WTC11 (cell line): ENCODE measurements at regions not wholly inside any gene's neighbourhood (a gene's known extent, or its start where the extent isn't known, plus 50 kb on each side); places are given as distances from the start of the nearest gene placed in this dataset.
A peak's percentile ranks its signal among the peaks of the same experiment; 100 is the strongest.

Experiments used
- ATAC-seq: fragments of 200-7000 bp; cut with Tn5 transposase; 2 replicates; pipeline ENCODE4 v1.10.0; 2021; ENCODE audit warnings: mild to moderate bottlenecking, moderate library complexity
- CTCF ChIA-PET: fragments of 300-600 bp; sonication (Branson Sonifier 250); formaldehyde crosslinking; loops from one replicate; lab custom pipeline; 2021; ENCODE audit warnings: antibody characterized with exemption; lab: Charles Lee
- POLR2A ChIA-PET: fragments of 350-600 bp; sonication (Branson Sonifier 250); formaldehyde crosslinking; loops from one replicate; lab custom pipeline; 2021; ENCODE audit warnings: antibody characterized with exemption; lab: Charles Lee
- DNase-seq: peaks from one replicate; pipeline ENCODE4 v3.0.0; 2021; ENCODE audit warnings: low spot score
- H3K27ac Mint-ChIP-seq: 2 replicates; pipeline ENCODE4 v1.8.0; 2021; ENCODE audit warnings: mixed read lengths
- H3K27me3 Mint-ChIP-seq: 2 replicates; pipeline ENCODE4 v1.8.0; 2021; ENCODE audit warnings: low read depth, mild to moderate bottlenecking, moderate library complexity, mixed read lengths
- H3K36me3 Mint-ChIP-seq: 2 replicates; pipeline ENCODE4 v1.8.0; 2021; ENCODE audit warnings: mixed read lengths
- H3K4me1 Mint-ChIP-seq: 2 replicates; pipeline ENCODE4 v1.8.0; 2022; ENCODE audit warnings: mixed read lengths
- H3K4me3 Mint-ChIP-seq: 2 replicates; pipeline ENCODE4 v1.8.0; 2021; ENCODE audit warnings: mild to moderate bottlenecking, moderate library complexity, mixed read lengths
- H3K9me3 Mint-ChIP-seq: 2 replicates; pipeline ENCODE4 v1.8.0; 2021; ENCODE audit warnings: mixed read lengths
- AFF4 ChIP-seq: sonication (generic); formaldehyde crosslinking; IDR thresholded peaks from 2 replicates; pipeline ENCODE4 v1.8.1; 2023; ENCODE audit warnings: mild to moderate bottlenecking, missing genetic modification reagents, borderline replicate concordance
- CDX4 ChIP-seq: fragments of 250-450 bp; sonication (Bioruptor Pico); IDR thresholded peaks from 2 replicates; pipeline ENCODE4 v1.9.0; 2021; ENCODE audit warnings: moderate library complexity, mild to moderate bottlenecking, inconsistent platforms, borderline replicate concordance
- FOXJ3 ChIP-seq: sonication (generic); formaldehyde crosslinking; IDR thresholded peaks from 2 replicates; pipeline ENCODE4 v1.9.0; 2021; ENCODE audit warnings: missing genetic modification reagents, mild to moderate bottlenecking, borderline replicate concordance
- JAZF1 ChIP-seq: fragments of 250-450 bp; sonication (Bioruptor Pico); IDR thresholded peaks from 2 replicates; pipeline ENCODE4 v1.9.0; 2021; ENCODE audit warnings: moderate library complexity, mild to moderate bottlenecking, inconsistent platforms
- MLX ChIP-seq: sonication (generic); formaldehyde crosslinking; IDR thresholded peaks from 2 replicates; pipeline ENCODE4 v1.8.1; 2023; ENCODE audit warnings: mild to moderate bottlenecking, missing genetic modification reagents, moderate library complexity
- SP1 ChIP-seq: sonication (generic); formaldehyde crosslinking; conservative IDR thresholded peaks from 2 replicates; pipeline ENCODE4 v1.8.1; 2022; ENCODE audit warnings: missing genetic modification reagents
- USF1 ChIP-seq: sonication (generic); formaldehyde crosslinking; IDR thresholded peaks from 2 replicates; pipeline ENCODE4 v1.8.0; 2022; ENCODE audit warnings: mild to moderate bottlenecking, missing genetic modification reagents
- ZBTB43 ChIP-seq: sonication (generic); formaldehyde crosslinking; IDR thresholded peaks from 2 replicates; pipeline ENCODE4 v1.8.1; 2023; ENCODE audit warnings: mild to moderate bottlenecking, missing genetic modification reagents
- ZNF121 ChIP-seq: sonication (generic); formaldehyde crosslinking; IDR thresholded peaks from 2 replicates; pipeline ENCODE4 v1.8.0; 2023; ENCODE audit warnings: missing genetic modification reagents
- ZNF416 ChIP-seq: fragments of 250-450 bp; sonication (Bioruptor Pico); IDR thresholded peaks from 2 replicates; pipeline ENCODE4 v1.9.0; 2021; ENCODE audit warnings: mild to moderate bottlenecking, inconsistent platforms
- ZNF423 ChIP-seq: fragments of 250-450 bp; sonication (Bioruptor Pico); IDR thresholded peaks from 2 replicates; pipeline ENCODE4 v2.1.2; 2022; ENCODE audit warnings: mild to moderate bottlenecking, moderate library complexity
- TF ChIP-seq, protein P1 (sequence below): fragments of 250-450 bp; sonication (Bioruptor Pico); IDR thresholded peaks from 2 replicates; pipeline ENCODE4 v1.9.0; 2021; ENCODE audit warnings: mild to moderate bottlenecking

- ChIA-PET CTCF (interaction anchor here (1.2 kb wide), 1 partner anchor 24 kb away, joined by 3 read pairs; no protein-coding TSS in a partner anchor), POLR2A (no interaction called here)
- DNase-seq, result no peak
- Mint-ChIP-seq H3K4me3 (no peak overlapping the region), H3K9me3 (no peaks in the 10 kb centered on the region; the same call in 1 of the 2 replicates), H3K27ac (no peak overlapping the region), H3K36me3 (no peaks in the 10 kb centered on the region), H3K4me1 (peaks cover 31% of the 10 kb centered on the region)
- no peak for TF ChIP-seq MLX (CRISPR knock-in tag)
- TF ChIP-seq ZNF416 (CRISPR knock-in tag), result no peak
- no peak for TF ChIP-seq ZNF423 (CRISPR knock-in tag)
- no peak for TF ChIP-seq ZBTB43
- no peak for TF ChIP-seq SP1 (CRISPR knock-in tag)
- TF ChIP-seq, all 79 proteins: peak for 0
- peak; percentile 20; the same call in 1 of the 2 replicates for ATAC-seq
- no peaks in the 10 kb centered on the region; the same call in 1 of the 2 replicates for H3K27me3 Mint-ChIP-seq
Observed at GRCh38 chr18:45415614-45416013, 199.7 kb upstream of the SLC14A2 start.

- peaks cover 31% of the 10 kb centered on the region for H3K4me1 Mint-ChIP-seq
- H3K4me3 Mint-ChIP-seq, result no peak overlapping the region
- POLR2A ChIA-PET, result no interaction called here
- H3K27ac Mint-ChIP-seq, result no peak overlapping the region
- ATAC-seq, result no peak
- H3K9me3 Mint-ChIP-seq, result no peaks in the 10 kb centered on the region; the same call in 1 of the 2 replicates
- no peaks in the 10 kb centered on the region; the same call in 1 of the 2 replicates for H3K27me3 Mint-ChIP-seq
- H3K36me3 Mint-ChIP-seq, result no peaks in the 10 kb centered on the region
- TF ChIP-seq USF1 (CRISPR knock-in tag) (no peak), JAZF1 (no peak)
- DNase-seq, result no peak
- CTCF ChIA-PET, result no interaction called here
Observed at GRCh38 chr18:45416168-45416567, 199.1 kb upstream of the SLC14A2 start.

DNA sequence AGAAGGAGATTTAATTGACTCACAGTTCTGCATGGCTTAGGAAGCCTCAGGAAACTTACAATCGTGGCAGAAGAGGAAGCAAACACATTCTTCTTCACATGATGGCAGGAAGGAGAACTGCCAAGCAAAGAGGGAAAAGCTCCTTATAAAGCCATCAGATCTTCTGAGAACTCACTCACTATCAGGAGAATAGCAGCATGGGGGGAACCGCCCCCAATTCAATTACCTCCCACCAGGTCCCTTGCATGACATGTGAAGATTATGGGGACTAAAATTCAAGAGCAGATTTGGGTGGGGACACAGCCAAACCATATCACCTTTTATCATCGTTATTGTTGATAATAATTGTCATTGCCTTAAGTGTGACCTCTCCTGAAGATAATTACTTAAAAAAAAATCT lies 197.9 kb upstream of the SLC14A2 start:
- H3K9me3 Mint-ChIP-seq, result no peaks in the 10 kb centered on the region; the same call in 1 of the 2 replicates
- no peaks in the 10 kb centered on the region; the same call in 1 of the 2 replicates for H3K27me3 Mint-ChIP-seq
- H3K4me3 Mint-ChIP-seq, result no peak overlapping the region
- H3K27ac Mint-ChIP-seq, result no peak overlapping the region
- ChIA-PET POLR2A (no interaction called here), CTCF (no interaction called here)
- no peaks in the 10 kb centered on the region for H3K36me3 Mint-ChIP-seq
- no peak for DNase-seq
- no peak for TF ChIP-seq AFF4 (CRISPR knock-in tag)
- no peak for TF ChIP-seq CDX4 (CRISPR knock-in tag)
- no peak for TF ChIP-seq ZNF416 (CRISPR knock-in tag)
- TF ChIP-seq FOXJ3, result no peak
- no peak for TF ChIP-seq ZNF121
- TF ChIP-seq, protein P1, sequence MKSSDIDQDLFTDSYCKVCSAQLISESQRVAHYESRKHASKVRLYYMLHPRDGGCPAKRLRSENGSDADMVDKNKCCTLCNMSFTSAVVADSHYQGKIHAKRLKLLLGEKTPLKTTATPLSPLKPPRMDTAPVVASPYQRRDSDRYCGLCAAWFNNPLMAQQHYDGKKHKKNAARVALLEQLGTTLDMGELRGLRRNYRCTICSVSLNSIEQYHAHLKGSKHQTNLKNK, result no peak
- peaks cover 31% of the 10 kb centered on the region for H3K4me1 Mint-ChIP-seq
- no peak for ATAC-seq
